ENCODE measurements at regions not wholly inside any gene's neighbourhood (a gene's known extent, or its start where the extent isn't known, plus 50 kb on each side); places are given as distances from the start of the nearest gene placed in this dataset.

DNA sequence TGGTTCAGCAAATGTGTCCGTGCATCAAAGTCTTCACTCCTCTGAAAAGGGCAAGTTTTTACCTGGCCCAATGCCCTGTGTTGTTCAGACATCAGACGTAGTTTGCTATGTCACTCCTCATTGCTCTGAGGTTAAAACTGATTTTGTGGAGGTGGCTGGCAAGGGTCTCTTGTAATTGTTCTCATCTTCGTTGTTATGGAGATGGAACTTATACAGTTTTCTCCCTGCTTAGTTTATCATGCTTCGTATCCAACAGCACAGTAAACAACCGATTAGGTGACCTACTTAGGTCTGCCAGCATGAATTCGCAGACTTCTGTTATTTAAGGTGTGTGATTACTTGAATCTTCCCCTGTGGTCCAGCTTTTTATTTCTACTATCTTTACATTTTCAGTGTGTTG, 274.1 kb upstream of the SMIM30 start:
- TF ChIP-seq FOXA2 (IDR thresholded peaks at IDR 0.05) (no peak), EGR1 (IDR thresholded peaks at IDR 0.05; ENCODE audit: low read depth in 2 of 2) (no peak), ATF3 (IDR thresholded peaks at IDR 0.05) (no peak)
- TF ChIP-seq, protein P1, sequence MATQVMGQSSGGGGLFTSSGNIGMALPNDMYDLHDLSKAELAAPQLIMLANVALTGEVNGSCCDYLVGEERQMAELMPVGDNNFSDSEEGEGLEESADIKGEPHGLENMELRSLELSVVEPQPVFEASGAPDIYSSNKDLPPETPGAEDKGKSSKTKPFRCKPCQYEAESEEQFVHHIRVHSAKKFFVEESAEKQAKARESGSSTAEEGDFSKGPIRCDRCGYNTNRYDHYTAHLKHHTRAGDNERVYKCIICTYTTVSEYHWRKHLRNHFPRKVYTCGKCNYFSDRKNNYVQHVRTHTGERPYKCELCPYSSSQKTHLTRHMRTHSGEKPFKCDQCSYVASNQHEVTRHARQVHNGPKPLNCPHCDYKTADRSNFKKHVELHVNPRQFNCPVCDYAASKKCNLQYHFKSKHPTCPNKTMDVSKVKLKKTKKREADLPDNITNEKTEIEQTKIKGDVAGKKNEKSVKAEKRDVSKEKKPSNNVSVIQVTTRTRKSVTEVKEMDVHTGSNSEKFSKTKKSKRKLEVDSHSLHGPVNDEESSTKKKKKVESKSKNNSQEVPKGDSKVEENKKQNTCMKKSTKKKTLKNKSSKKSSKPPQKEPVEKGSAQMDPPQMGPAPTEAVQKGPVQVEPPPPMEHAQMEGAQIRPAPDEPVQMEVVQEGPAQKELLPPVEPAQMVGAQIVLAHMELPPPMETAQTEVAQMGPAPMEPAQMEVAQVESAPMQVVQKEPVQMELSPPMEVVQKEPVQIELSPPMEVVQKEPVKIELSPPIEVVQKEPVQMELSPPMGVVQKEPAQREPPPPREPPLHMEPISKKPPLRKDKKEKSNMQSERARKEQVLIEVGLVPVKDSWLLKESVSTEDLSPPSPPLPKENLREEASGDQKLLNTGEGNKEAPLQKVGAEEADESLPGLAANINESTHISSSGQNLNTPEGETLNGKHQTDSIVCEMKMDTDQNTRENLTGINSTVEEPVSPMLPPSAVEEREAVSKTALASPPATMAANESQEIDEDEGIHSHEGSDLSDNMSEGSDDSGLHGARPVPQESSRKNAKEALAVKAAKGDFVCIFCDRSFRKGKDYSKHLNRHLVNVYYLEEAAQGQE (IDR thresholded peaks at IDR 0.05) = no peak
- TF ChIP-seq, protein P2, sequence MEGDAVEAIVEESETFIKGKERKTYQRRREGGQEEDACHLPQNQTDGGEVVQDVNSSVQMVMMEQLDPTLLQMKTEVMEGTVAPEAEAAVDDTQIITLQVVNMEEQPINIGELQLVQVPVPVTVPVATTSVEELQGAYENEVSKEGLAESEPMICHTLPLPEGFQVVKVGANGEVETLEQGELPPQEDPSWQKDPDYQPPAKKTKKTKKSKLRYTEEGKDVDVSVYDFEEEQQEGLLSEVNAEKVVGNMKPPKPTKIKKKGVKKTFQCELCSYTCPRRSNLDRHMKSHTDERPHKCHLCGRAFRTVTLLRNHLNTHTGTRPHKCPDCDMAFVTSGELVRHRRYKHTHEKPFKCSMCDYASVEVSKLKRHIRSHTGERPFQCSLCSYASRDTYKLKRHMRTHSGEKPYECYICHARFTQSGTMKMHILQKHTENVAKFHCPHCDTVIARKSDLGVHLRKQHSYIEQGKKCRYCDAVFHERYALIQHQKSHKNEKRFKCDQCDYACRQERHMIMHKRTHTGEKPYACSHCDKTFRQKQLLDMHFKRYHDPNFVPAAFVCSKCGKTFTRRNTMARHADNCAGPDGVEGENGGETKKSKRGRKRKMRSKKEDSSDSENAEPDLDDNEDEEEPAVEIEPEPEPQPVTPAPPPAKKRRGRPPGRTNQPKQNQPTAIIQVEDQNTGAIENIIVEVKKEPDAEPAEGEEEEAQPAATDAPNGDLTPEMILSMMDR (IDR thresholded peaks at IDR 0.05; ENCODE audit: low read depth, low read length, missing input control) = no peak
- TF ChIP-seq, protein P3, sequence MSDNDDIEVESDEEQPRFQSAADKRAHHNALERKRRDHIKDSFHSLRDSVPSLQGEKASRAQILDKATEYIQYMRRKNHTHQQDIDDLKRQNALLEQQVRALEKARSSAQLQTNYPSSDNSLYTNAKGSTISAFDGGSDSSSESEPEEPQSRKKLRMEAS (IDR thresholded peaks at IDR 0.05) = no peak
- Histone ChIP-seq H3K36me3 (ENCODE audit: control insufficient read depth in 4 of 4, insufficient read depth in 3 of 4, low read depth in 1 of 4, low read length in 3 of 4) (no peaks in the 10 kb centered on the region), H3K9me3 (ENCODE audit: control insufficient read depth in 4 of 4, low read length in 3 of 4) (no peaks in the 10 kb centered on the region), H3K27me3 (ENCODE audit: control insufficient read depth in 4 of 4, insufficient read depth in 4 of 4, low read length in 3 of 4) (peaks cover 0 to 2% (median 0%) of the 10 kb centered on the region in 4 donors), H3K4me1 (ENCODE audit: control insufficient read depth in 4 of 4, insufficient read depth in 4 of 4, low read length in 3 of 4) (no peaks in the 10 kb centered on the region), H3K27ac (ENCODE audit: low read depth in 1 of 2, low read length in 2 of 2) (no peak overlapping the region), H3K9ac (ENCODE audit: low read depth in 1 of 2, low read length in 2 of 2) (no peak overlapping the region), H3K4me3 (ENCODE audit: low read depth in 1 of 3, low read length in 3 of 3) (no peak overlapping the region)
- DNase-seq (ENCODE audit: low spot score) = no peak
- WGBS = 59% methylated on average over 6 of the region's 6 CpGs

- no peaks in the 10 kb centered on the region for H3K9me3 ChIP-seq (ENCODE audit: control insufficient read depth in 4 of 4, low read length in 3 of 4)
- no peak for DNase-seq (ENCODE audit: low spot score)
- no peak overlapping the region for H3K4me3 ChIP-seq (ENCODE audit: low read depth in 1 of 3, low read length in 3 of 3)
- H3K9ac ChIP-seq (ENCODE audit: low read depth in 1 of 2, low read length in 2 of 2) = no peak overlapping the region
- TF ChIP-seq, protein P1 (IDR thresholded peaks at IDR 0.05) = no peak
- TF ChIP-seq FOXA2 (IDR thresholded peaks at IDR 0.05) (no peak), ATF3 (IDR thresholded peaks at IDR 0.05) (no peak), HNF4A (conservative IDR thresholded peaks at IDR 0.05) (no peak), HNF4G (IDR thresholded peaks at IDR 0.05) (no peak), YY1 (IDR thresholded peaks at IDR 0.05) (no peak), NR2F2 (IDR thresholded peaks at IDR 0.05) (no peak), EGR1 (IDR thresholded peaks at IDR 0.05; ENCODE audit: low read depth in 2 of 2) (no peak), RXRA (IDR thresholded peaks at IDR 0.05) (no peak), GABPA (IDR thresholded peaks at IDR 0.05 in 1 of 2, conservative IDR thresholded peaks at IDR 0.05 in 1 of 2) (no peak), FOXA1 (IDR thresholded peaks at IDR 0.05) (no peak), SP1 (IDR thresholded peaks at IDR 0.05) (no peak), ZBTB33 (IDR thresholded peaks at IDR 0.05) (no peak), RAD21 (IDR thresholded peaks at IDR 0.05) (no peak)
- TF ChIP-seq, protein P3 (IDR thresholded peaks at IDR 0.05) = no peak
- TF ChIP-seq, protein P2 (IDR thresholded peaks at IDR 0.05; ENCODE audit: low read depth, low read length, missing input control) = no peak
- H3K27ac ChIP-seq (ENCODE audit: low read depth in 1 of 2, low read length in 2 of 2) = no peak overlapping the region
- H3K27me3 ChIP-seq (ENCODE audit: control insufficient read depth in 4 of 4, insufficient read depth in 4 of 4, low read length in 3 of 4) = peaks cover 0 to 1% (median 0%) of the 10 kb centered on the region in 4 donors
- no peaks in the 10 kb centered on the region for H3K4me1 ChIP-seq (ENCODE audit: control insufficient read depth in 4 of 4, insufficient read depth in 4 of 4, low read length in 3 of 4)
- 46% methylated on average over 2 of the region's 2 CpGs for WGBS
- no peaks in the 10 kb centered on the region for H3K36me3 ChIP-seq (ENCODE audit: control insufficient read depth in 4 of 4, insufficient read depth in 3 of 4, low read depth in 1 of 4, low read length in 3 of 4)
Observed at GRCh38 chr7:113389112-113389646, 270.8 kb upstream of the SMIM30 start.

Measured in liver (tissue), 8 donors.